Stimulated activated CD4-positive, alpha-beta T cell treated with anti-CD3 and anti-CD28 coated beads, Interleukin-2, amount 100 ng/mL, for 4 hours (primary cell): ENCODE measurements at regions not wholly inside any gene's neighbourhood (a gene's known extent, or its start where the extent isn't known, plus 50 kb on each side); places are given as distances from the start of the nearest gene placed in this dataset.
"Not testable (repeated sequence)": the region's sequence is repeated elsewhere in the genome, so short reads cannot be mapped to it uniquely, and the experiment has no call there.

Source experiments
- DNase-seq: peaks from one replicate; pipeline ENCODE4 v3.0.0-alpha.2; 2020; ENCODE audit warnings: low read depth

DNA sequence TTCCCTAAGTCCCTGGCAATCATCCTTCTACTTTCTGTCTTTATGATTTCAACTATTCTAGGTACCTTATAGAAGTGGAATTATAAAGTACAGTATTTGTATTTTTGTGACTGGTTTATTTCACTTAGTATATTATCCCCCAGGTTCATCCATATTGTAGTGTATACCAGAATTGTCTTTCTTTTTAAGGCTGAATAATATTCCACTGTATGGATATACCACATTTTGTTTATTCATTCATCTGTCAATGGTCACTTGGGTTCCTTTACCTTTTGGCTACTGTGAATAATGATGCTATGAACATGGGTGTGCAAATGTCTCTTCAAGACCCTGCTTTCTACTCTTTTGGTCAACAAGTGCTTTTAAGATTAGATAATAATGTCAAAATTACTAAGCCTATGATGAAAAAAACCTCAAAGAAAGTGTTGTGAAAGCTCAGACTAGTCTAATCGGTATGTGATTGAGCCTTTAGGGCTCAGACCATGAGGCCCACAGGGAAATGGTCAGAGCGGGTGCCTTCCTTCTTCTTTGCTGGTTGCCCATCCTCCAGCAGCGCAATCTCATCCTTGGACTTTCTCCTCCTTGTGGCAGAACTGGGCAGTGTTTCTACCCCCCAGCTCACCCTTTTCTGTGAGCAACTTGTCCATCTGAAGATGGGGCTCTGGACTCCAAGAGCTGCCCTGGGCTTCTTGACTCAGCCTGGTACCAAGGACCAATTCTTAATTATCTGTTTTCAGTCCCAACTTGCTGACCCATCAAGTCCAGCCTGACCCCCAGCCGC is 105.4 kb downstream of the TTC8 start:
- DNase-seq, result no peak

DNA sequence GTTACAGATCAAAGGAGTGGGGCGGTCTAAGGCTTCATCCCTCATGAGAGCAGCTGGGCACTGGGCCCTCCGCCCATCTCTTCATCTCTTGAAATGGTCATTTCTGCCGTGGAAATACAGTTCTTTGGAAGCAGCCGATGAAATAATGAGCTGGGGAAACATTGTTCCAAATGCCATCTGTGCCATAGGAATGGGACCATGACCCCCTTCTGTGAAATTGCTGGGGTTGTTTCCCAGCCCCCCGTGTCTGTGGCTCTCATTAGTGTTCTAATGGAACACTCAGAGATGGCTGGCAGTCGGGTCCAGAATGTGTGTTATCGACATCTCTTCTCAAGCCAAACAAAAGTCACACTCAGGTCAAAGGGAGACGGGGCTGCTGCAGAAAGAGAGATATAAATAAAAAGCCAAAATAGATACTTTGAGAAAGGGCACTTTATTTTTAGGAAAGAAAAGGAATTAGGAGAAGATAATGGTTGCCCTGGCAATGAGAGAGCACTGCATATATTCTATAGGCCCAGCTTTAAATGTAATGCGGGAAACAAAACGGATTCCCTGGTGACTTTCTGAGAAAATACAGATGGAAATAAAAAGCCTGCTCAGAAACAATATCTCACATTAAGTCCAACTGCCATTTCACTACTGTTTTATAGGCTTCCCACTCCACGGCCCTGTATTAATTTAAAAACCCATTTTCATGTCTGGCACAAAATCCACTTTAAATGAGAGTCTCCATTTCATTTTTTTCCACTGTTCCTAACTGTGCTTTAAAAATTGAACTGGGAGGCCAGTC is 107.1 kb downstream of the TTC8 start:
- no peak for DNase-seq

DNA sequence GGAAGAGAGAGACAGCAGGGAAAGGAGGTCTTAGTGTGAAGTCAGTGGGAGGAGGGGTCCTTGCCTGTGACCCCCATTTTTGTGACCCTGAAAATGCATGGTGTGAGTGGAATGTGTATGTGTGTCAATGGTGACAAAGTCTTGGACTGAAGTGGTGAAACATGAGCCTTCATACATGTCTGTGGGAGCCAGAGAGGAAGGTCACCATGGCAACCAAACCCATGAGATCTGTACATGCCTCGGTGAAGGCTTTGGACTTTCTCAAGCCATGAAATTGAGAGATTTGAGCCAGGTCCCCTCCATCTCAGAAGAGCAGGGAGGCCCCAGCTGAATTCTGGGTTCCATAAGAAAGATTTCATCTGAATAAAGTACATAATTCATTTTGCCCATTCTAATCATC is 108.7 kb downstream of the TTC8 start:
- DNase-seq, result no peak

DNA sequence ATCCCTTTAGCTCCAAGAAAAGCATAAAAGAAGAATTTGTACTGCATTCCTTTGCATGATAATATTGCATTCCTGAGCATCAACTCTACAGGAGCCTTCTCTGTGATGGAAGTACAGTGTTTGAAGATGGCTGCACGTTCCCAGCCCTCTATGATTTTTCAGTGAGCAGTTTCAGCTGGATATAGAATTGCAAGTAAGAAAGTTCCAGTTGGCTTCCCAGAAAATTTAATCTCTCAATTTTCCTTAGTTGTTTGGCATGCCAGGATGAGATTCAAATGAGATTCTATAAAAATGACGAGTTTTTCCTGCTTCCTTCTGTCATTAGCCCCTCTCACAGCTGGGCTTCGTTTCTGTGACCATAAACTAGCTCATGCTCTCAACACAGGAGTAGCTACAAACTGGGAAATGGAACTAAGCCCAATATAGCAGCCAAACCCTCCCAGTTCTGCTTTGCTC is 109.9 kb downstream of the TTC8 start:
- no peak for DNase-seq

DNA sequence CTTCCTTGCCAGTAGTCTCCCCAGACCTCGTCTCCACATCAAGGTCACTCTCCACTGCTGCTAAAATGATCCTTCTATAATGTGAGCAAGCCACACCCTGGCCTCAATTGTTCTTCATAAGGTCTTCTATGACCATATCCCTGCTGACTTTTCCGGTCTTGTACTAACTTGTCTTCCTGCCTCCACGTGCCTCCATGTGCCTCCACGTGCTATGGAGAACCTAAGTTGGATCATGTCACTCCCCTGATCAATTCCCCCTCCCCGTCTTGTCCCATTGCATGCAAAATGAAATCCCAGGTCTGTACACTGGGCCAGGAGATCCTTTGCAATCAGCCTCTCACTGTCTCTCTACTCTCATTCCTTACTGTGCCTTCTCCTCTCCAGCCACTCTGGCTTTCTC is 110.6 kb downstream of the TTC8 start:
- no peak for DNase-seq

DNA sequence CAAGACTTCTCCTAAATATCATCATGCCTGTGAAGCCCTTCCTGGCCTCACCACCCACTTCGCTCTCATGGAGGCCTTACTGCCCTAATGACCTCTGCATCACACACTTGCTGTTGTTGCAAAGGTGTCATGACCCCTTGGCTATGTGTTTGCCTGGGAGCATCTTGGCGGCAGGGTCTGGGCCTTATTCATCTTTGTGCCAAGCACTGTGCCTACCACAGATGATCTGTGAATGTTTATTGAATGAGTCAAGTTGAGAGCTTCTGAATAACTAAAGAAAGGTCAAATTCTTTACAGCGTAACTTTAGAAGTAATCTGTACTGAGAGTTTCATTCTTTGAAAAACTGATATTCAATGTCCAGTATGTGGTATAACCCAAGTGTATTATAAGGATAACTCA is 113.3 kb downstream of the TTC8 start:
- no peak for DNase-seq

DNA sequence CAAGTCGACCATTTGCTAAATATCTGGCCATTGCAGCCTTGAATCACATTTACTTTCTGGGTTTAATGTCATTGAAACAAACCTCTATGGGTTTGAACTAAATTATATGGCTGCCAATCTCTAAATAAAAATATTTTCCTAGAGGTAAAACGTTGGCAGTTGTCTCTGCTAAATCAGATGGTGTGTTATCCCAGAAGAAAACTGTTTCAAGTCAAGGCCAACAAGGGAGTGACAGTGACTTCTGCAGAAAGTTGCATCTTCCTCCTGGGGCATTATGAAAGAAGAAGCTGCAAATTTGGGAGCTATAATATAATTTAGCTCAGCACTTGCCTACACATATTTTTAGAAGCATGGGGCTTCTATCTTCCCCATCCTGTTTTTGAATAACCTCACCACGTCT is 116.2 kb downstream of the TTC8 start:
- DNase-seq, result no peak

DNA sequence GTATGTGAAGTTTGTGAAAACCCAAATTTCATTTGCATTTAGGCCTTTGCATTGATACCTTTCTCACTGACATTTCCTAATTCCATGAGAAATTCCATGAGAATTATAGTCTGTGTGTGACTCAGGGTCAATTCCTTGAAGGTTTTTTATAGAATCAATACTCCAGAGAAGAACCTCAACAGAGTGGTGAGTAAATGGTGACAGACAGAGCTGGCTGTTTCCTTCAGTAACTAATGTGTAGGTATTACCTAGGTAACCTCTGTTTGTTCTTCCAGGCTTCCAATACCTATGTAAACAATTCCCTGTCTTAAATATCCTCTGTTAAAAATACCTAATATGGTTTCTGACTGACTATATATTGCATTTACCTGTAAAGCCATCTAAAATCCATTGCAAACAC is 117.0 kb downstream of the TTC8 start:
- DNase-seq, result no peak

DNA sequence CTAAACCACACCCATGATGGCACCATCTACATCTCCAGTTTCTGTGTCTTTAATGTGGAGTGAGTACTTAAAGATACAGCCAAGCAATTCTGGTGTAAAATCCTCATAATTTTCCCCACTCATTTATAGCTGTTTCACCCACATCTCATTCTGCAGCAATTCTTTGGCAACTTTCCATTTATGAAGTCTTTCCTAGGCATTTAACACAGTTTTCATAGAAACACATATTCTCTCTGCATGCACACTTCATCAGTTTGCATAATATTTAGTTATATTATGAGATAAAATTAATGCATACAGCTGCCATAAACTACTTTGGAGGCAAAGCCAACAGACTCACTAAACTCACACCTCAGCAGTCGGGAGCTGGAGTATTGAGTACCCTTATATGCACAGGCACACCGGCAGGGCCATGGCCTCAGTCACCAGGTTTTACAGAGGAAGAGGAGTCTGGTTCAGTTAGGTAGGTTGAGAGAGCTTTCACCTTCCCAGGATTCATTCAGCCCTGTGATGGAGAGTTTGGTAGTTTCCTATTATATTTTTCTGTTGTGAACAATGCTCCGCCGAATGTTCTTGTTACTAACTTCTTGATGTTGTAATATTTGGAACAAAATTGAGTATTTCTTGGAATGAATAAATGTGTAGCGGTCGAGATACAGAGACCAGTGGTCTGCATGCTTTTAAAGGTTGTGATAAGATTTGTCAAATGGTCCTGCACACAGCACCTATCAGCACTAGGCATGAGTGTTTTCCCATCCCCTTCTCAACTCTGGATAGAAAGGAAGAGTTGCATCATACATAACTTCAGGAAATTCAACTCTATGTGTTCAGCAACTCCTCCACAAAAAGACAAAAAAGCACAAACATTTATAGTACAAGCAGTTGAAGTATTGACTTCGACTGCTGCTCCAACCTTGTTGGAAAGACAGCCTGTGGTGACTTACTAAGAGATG is 123.5 kb downstream of the TTC8 start:
- no peak for DNase-seq

DNA sequence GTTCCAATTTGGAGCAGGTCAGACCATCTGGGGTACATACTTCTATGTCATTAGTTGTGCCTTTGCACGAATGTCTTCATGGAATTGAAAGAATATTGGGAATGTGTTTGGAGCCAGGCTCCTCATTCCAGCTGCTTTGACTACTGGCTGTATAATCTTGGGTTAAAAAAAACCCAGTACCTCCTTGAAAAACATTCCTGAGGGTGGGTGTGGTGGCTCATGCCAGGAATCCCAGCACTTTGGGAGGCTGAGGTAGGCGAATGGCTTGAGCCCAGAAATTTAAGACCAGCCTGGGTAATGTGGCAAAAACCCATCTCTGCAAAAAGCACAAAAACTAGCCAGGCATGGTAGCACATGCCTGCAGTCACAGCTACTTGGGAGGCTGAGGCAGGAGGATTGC is 125.6 kb downstream of the TTC8 start:
- DNase-seq, result no peak

DNA sequence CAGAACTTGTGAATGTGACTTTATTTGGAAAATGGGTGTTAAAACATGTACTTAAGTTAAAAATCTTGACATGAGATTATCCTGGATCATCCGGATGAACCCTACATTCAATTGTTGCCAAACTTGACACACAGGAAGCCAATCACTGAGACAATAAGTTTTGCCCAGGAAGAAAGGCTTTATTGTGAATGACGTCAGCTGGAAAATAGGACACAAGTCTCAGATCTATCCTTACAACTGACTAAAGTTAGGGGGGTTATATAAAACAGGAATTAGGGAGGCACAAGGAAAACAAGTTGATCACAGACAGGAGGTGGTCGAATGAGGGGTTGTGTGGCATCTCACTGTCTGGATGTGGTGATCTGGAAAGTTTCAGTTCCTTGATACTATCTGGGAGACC is 126.9 kb downstream of the TTC8 start:
- DNase-seq, result no peak

DNA sequence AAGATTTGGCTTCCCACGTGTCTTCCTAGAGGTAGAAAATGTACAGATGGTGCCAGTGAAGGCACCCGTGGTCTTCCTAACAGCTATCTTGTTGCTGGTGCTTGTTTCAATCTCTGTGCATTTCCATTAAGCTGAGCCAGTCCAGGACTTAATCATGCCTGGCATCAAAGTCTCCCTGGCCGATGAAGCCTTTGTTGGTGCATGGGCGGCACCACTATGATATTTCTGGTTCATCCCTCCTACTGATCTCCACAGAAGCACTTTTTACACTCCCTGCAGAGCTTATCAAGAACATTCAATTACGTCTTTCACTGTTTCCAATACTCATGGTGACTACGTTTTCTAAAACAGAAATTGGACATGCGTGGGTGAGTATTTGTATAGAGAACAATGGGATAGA is 128.4 kb downstream of the TTC8 start:
- DNase-seq, result no peak

DNA sequence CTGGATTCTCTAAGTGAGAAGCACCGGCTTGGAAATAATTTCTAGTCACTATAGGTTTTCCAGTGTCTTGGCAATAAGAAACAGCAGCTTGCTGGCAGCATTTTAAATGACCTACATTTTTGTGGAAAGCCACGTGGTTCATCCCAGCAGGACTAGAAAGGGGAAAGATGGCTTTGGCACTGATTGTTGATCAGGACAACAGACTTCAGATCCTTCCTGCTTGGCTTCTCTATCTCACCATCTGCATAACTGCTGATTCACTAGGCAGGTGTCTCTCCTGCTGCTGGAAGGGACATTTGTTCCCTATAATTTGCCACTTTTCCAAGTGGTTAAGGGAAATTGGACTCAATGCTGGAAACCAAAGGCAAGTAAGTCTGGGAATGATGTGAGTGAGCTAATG is 131.0 kb downstream of the TTC8 start:
- no peak for DNase-seq

DNA sequence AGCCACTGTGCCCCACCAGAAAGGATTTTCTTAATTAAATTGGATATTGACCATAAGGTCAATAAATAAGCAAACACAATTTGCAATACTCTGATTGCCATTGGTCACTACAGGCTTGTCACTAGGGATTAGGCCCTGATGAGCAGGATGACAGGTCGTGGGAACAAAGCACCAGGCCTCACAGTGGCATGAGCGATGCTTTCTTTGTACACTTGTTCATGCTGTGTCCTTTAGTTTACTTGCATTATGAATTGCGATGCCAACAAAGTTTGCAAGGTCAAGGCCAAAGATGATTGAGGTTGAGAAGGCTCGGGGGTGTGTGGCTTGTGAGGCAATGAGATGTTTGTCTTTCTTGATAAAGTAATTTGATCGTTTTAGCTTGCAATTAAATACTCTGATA is 136.0 kb downstream of the TTC8 start:
- DNase-seq, result no peak

DNA sequence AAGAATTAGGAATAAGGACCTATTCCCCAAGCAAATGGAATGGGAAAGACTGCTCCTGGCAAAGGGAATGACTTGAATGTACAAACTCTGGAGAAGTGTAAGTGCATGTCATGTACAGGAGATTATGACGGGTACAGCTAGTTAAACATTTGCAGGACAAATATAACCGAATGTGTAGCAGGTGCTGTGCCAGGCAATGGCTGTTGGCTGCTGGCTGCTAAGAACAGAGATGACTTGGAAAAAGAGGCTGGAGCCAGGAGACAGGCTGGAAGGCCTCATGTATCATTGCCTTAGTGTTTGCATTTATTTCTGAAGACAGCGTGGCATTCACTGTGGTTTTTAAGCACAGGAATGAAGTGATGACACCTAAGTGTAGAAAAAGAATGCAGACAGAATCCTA is 136.8 kb downstream of the TTC8 start:
- no peak for DNase-seq

DNA sequence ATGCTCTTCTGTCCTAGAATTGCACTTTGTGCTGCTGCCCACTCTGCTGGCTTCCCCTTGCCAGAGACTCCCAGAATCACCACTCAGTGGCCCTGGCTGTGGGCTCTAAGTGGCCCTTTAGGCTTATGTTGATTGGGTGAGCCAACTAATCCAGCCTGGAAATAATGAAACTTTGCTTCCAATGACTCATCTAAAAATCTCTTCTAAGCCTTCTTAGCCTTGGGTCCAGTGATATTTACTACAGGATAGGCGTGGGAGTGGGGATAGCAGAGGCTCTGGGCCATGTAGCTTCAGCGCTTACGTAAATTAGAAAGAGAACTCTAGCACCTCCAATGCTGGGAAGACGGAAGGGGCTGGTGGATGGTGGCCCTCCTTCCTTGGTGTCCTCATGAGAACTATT is 137.9 kb downstream of the TTC8 start:
- DNase-seq, result no peak

DNA sequence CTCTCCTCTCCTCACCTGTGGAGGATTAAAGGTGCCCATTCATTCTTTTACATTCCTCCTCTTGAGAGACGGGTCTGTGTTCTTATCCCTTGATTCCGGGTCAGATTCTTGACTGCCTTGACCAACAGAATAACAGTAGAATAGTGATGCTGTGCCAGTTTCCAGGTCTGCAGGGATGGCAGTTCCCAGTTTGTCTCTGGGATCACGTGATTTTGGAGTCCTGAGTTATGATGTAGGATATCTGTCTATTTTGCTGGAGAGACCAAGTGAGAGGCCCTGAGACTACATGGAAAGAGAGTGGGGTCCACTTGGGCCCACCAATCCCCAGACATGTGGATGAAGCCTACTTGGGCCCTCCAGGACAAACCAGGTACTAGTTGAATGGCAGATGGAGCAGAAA is 142.8 kb downstream of the TTC8 start:
- no peak for DNase-seq

DNA sequence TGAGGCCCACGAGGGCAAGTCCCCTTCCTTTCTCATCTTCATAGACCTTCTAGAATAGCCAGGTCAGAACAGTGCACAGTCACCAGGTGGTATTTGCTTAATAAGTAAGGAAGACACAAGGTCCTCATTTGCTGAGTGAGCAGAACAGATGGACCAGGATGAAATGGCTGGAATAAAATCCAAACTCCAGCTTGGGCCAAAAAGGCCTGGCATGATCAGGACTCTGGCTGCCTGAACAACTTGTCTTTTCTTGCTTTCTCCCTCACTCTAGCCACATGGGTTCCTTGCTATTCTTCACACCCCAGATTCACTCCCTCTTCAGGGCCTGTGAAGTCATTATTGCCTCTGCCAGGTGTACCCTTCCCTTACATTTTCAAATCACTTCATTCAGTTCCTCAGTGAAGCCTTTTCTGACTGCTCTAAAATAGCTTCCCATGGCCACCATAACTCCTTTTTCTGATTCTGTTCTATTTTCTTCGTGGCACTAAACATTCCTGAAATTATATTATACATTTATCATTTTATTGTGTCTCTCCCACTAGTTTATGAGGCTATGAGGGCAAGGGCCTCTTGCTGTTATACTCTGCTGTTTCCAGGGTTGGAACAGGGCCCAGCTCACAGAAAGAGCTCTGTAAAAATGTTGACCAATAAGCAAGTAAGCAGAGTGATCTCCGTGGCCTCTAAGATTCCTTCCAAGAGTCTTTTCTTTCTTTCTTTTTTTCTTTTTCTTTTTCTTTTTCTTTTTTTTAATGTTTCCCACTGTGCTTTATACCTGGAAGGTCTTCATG is 150.8 kb downstream of the TTC8 start:
- no peak for DNase-seq

DNA sequence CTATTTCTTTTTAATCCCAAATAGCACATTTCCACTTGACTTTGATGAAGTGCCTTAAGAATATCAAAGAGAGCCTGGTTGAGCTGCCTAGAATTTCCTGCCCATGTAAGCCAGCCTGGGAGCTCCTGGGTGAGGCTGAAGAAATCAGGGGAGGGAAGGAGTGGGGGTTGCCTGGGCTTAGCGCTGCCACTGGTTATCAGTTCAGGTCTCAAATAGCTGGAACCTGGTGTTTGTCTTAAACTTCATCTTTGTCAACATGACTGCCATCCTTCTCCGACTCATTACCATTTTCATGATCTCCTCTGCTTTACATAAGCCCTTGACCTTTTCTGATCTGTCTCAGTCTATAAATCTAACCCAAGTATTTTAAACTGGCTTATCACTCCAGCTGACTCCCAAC is 151.5 kb downstream of the TTC8 start:
- DNase-seq, result no peak

DNA sequence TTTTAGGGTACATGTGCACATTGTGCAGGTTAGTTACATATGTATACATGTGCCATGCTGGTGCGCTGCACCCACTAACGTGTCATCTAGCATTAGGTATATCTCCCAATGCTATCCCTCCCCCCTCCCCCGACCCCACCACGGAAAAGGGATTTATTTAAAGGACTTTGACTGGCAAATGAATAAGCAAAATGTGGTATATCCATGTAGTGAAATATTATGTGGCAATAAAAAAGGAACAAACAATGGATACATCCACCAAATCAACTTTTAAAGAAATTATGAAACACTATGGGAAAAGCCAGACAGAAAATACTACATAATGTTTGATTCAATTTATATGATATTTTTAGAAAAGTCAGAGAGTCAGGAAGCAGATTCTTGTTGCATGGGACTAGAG is 156.5 kb downstream of the TTC8 start:
- not testable (repeated sequence) for DNase-seq

DNA sequence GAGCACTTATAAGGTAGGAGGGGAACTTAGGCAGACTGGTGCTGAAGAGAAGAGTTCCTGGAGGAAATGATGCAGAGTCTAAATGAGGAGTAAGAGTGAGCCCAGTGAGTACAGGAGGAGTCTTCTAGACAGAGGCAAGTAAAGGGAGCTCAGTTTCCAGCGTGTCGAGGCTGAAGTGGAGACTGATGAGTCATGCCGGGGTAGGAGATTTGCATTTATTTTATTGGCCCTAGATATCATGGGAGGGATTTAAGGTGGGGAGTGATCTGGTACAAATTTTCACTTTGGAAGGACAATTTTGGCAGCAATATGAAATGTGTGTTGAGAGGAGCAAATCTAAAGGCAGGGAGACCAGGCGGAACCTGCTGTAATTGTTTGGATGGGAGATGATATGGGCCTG is 157.5 kb downstream of the TTC8 start:
- DNase-seq, result no peak

DNA sequence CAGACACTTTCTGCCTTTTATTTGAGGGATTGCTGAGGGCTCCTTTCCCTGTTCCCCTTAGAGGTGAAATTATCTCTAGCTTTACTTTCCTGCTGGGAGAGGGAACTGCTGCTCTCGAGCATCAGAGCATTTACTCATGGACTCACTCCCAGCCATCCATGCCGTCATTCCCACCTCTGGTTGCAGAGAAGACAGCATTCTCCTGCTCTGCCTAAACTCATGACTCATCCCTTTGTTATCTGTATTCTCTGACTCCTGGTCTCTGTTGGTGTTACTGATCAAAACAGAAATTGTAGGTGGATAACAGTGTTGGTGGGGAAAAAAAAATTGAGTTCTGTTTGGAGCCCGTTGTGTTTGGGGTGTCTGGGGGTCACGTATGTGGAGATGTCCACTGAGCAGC is 159.3 kb downstream of the TTC8 start:
- DNase-seq, result no peak
